Lung (tissue), 11 donors: ENCODE measurements at regions not wholly inside any gene's neighbourhood (a gene's known extent, or its start where the extent isn't known, plus 50 kb on each side); places are given as distances from the start of the nearest gene placed in this dataset.

Experiments used
- ATAC-seq: fragments of 200-7000 bp; cut with Tn5 transposase; one replicate; pipeline ENCODE4 v1.9.1; 2020; ENCODE audit warnings: moderate number of reproducible peaks; ENCODE audit not compliant: insufficient read depth, low FRiP score
- DNase-seq, 3 donors: peaks; one replicate each; pipeline ENCODE4 v3.0.0-alpha.2; 2013 to 2017
- H3K27ac ChIP-seq, 2 donors: one replicate each; pipeline ENCODE4 v1.5.1; 2013; ENCODE audit warnings: mild to moderate bottlenecking in 2 of 2, moderate library complexity in 2 of 2, control low read depth in 1 of 2, inconsistent platforms in 1 of 2, low read depth in 1 of 2, low read length in 1 of 2
- H3K27me3 ChIP-seq, 3 donors: one replicate each; pipeline ENCODE4 v1.5.1; 2013; ENCODE audit warnings: low read length in 2 of 3; ENCODE audit not compliant: control insufficient read depth in 3 of 3, insufficient read depth in 3 of 3
- H3K36me3 ChIP-seq, 4 donors: one replicate each; pipeline ENCODE4 v1.5.1; 2013; ENCODE audit warnings: low read length in 4 of 4, mild to moderate bottlenecking in 1 of 4, moderate library complexity in 1 of 4; ENCODE audit not compliant: control insufficient read depth in 4 of 4, insufficient read depth in 4 of 4
- H3K4me1 ChIP-seq, 5 donors: one replicate each; pipeline ENCODE4 v1.5.1; 2013; ENCODE audit warnings: low read length in 5 of 5, mild to moderate bottlenecking in 2 of 5, moderate library complexity in 1 of 5; ENCODE audit not compliant: control insufficient read depth in 5 of 5, insufficient read depth in 5 of 5
- H3K4me3 ChIP-seq: one replicate; pipeline ENCODE4 v1.5.1; 2013; ENCODE audit warnings: mild to moderate bottlenecking, control low read depth, moderate library complexity
- H3K9ac ChIP-seq, 2 donors: one replicate each; pipeline ENCODE4 v1.5.1; 2013; ENCODE audit warnings: low read length in 2 of 2, control low read depth in 1 of 2; ENCODE audit not compliant: insufficient read depth in 1 of 2
- H3K9me3 ChIP-seq, 4 donors: one replicate each; pipeline ENCODE4 v1.5.1; 2013; ENCODE audit warnings: low read length in 3 of 4, mild to moderate bottlenecking in 1 of 4, moderate library complexity in 1 of 4; ENCODE audit not compliant: control insufficient read depth in 4 of 4, insufficient read depth in 3 of 4
- CTCF ChIP-seq: IDR thresholded peaks from 2 replicates; pipeline ENCODE4 v1.5.1; 2012; ENCODE audit warnings: mild to moderate bottlenecking; ENCODE audit errors: control extremely low read depth, extremely low read depth
- WGBS, 2 donors: extraction: QIAGEN DNeasy Blood & Tissue Kit; methylation state at CpG; one replicate each; pipeline ENCODE4 v1.1.7; 2013; 5-methylcytosine and 5-hydroxymethylcytosine counted together
- donor health status: control.
- donor health status: control.
- donor health status: Bipolar disorder and iron deficiency.
- donor health status: healthy.
- donor health status: DM: yes; HTN: yes; CAD: no.

DNA sequence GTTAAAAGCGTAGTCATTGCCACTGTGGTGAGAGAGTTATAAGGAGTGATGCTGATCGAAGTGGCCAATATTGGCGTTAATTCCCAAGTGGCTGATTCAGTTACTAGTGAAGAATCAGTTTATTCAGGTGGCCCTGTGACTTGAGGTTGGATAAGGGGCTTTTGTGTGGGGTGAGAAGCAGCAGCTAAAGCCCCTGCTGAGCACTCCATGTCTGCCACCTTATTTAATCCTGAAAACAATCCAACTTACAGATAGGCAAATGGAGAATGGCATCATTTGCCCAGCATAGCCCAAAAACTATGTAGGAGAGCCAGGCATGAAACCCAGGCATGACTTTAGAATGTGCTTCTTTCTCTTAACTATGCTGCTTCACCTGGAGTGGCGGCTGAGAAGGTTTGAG lies 222.8 kb upstream of the KLF6 start:
- 76 to 80% methylated on average over 4 of the region's 4 CpGs for WGBS, 2 donors
- Histone ChIP-seq H3K9ac (no peak overlapping the region), H3K4me3 (no peak overlapping the region), H3K4me1 (peaks cover 0 to 2% (median 0%) of the 10 kb centered on the region in 5 donors), H3K9me3 (no peaks in the 10 kb centered on the region), H3K27me3 (no peaks in the 10 kb centered on the region), H3K27ac (no peak overlapping the region), H3K36me3 (no peaks in the 10 kb centered on the region)
- no peak for DNase-seq
- TF ChIP-seq CTCF = no peak
- ATAC-seq = no peak

DNA sequence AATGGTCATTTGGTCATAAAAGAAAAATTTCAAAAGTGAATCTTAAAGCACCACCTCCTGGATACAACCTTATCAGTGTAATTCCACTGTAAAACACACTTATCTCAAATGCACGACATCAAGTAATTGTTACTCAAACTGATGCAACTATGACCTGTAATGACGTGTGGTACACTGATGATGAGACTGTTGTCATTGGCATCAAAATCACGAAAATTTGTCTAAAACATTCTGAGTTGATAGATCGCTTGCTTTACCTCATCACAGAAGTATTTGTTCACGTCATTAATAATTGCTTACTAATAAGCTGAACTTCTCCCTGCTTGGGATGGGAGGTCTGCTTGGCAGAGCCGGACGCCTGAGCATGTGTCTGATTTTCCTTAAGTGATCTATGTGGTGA lies 221.8 kb upstream of the KLF6 start:
- ATAC-seq (no peak), DNase-seq (no peak)
- no peaks in the 10 kb centered on the region for H3K36me3 ChIP-seq
- no peak overlapping the region for H3K9ac ChIP-seq
- WGBS, 2 donors = 90 to 93% methylated on average over 7 of the region's 7 CpGs
- peaks cover 0 to 2% (median 0%) of the 10 kb centered on the region in 5 donors for H3K4me1 ChIP-seq
- H3K27ac ChIP-seq = no peak overlapping the region
- H3K9me3 ChIP-seq = no peaks in the 10 kb centered on the region
- no peaks in the 10 kb centered on the region for H3K27me3 ChIP-seq
- TF ChIP-seq CTCF = no peak
- no peak overlapping the region for H3K4me3 ChIP-seq

DNA sequence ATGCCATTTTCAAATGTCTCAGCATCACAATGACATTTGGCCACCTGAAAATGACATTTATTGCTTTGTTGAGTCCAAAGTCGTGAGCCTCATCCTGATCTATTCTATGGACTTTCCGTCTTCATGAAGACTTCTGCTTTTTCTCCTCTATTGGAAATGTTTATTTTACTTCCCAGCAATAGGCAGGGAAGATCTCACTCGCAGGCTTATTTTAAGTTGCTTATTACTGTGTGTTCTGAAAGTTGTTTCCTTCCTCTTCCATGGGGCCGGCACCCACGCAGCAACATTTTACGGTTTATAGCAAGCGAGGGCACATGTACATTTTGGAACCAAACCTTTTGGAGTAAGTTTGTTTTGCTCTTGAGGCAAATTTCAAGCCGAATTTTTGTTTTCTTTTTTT lies 221.0 kb upstream of the KLF6 start:
- Histone ChIP-seq H3K9me3 (peaks cover 0 to under 1% (median 0%) of the 10 kb centered on the region in 4 donors), H3K27ac (no peak overlapping the region), H3K36me3 (no peaks in the 10 kb centered on the region), H3K9ac (no peak overlapping the region), H3K27me3 (no peaks in the 10 kb centered on the region), H3K4me1 (peaks cover 0 to 2% (median 0%) of the 10 kb centered on the region in 5 donors), H3K4me3 (no peak overlapping the region)
- no peak for DNase-seq
- TF ChIP-seq CTCF = no peak
- no peak for ATAC-seq
- 29 to 56% methylated on average over 8 of the region's 8 CpGs for WGBS, 2 donors

GRCh38 chr10:4004990-4005389 lies 220.0 kb upstream of the KLF6 start:
- Histone ChIP-seq H3K9ac (no peak overlapping the region), H3K27ac (no peak overlapping the region), H3K27me3 (no peaks in the 10 kb centered on the region), H3K36me3 (no peaks in the 10 kb centered on the region), H3K4me3 (no peak overlapping the region), H3K9me3 (peaks cover 0 to 3% (median 0%) of the 10 kb centered on the region in 4 donors), H3K4me1 (peaks cover 0 to 2% (median 0%) of the 10 kb centered on the region in 5 donors)
- 91 to 95% methylated on average over 8 of the region's 8 CpGs for WGBS, 2 donors
- no peak for TF ChIP-seq CTCF
- DNase-seq = no peak
- no peak for ATAC-seq
